GM21367 (cell line): ENCODE measurements at regions not wholly inside any gene's neighbourhood (a gene's known extent, or its start where the extent isn't known, plus 50 kb on each side); places are given as distances from the start of the nearest gene placed in this dataset.
"Not testable (repeated sequence)": the region's sequence is repeated elsewhere in the genome, so short reads cannot be mapped to it uniquely, and the experiment has no call there.

ENCODE experiments used
- ATAC-seq: cut with Tn5 transposase; IDR thresholded peaks from one replicate; pipeline ENCODE4 v1.9.1; 2021; ENCODE audit not compliant: unreplicated experiment

DNA sequence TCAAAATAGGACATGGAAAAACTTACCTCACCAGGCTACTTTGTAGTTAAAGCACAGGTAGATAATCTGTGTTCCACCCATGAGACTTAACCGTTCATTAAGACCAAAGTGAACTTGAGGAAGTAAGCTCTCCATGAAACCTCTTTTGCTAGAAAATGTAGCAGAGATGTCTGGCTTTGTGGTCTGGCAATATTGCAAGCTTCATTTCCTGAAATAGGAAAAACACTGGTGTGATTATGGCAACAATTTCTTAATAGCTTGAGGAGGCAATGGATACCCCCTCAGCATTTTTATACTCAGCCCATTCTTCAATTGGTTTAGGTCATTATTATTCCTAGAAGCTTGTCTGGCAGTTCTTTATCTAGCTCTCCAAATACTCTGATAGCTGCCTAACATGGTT lies 957.3 kb downstream of the IGSF11 start:
- ATAC-seq: no peak

DNA sequence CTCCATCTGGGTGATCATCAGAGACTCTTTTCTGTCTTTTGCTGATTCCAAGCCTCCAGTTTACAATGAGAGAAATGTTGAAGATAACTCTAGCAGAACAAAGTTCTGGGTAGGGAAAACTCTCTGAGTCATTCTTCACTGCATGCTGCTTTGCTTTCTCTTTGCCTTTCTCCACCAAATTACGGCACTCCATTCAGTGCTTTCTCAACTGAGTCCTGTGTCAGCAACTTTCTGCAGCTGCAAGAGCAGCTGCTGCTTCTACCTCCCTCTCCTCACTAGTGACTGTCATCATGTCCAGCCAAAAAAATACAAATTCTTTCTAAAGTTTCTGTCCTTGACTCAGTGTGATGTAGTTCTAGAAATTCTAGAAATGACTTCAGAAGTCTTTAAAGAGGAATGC lies 953.8 kb downstream of the IGSF11 start:
- ATAC-seq: no peak

DNA sequence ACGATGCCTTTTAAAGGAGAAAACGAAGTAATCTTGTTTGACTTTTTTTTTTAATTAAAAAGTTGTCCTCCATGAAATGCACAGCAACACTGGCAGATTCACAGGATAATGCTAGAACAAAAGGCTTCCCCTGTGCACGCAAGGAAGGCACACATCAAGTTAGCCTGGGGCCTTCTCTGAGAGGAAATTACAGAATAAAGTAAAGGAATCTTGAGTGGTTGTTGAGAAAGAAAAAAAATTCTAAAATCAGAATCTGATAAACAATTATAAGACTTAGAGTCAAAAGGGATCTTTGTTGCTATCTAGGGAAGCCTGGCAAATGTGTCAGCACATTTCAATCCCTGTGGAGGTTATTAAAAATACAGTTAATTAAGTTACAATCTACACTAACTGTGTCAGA lies 946.0 kb downstream of the IGSF11 start:
- no peak for ATAC-seq

DNA sequence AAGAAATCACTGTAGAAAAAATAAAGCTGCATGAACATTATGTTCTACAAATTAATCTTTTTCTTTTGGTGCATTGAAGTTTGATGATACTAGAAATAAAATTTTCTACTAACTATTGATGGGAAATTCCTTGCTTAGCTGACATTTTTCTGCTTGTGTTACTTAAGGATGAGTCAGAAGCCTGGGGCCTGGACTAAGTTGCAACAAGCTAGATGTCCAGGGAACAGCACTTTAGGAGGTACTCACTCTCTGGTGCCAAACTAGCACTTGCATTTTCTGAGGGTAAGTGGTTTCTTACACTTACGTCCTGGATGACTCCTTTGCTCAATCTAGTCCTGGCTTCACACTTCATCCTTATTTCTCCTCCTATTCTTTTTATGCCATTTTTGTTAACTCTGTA lies 945.1 kb downstream of the IGSF11 start:
- ATAC-seq: no peak

DNA sequence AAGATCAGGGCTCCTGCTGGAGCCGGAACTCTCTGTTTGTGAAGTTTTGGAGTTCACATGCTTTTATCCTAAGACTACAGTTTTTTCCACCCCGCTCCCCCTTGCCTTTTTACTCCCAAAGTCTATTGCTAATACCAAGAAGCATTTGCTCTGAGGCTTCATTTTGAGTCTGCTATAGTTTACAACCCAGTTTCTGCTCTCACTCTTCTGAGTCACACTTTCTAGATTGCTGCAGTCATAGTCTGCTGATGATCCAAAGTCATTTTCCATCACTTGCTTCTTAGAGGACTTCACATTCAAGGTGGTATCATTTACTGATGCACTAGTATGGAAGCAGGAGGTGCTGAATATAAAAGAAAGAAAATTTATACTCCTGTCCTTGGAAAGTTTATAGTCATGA lies 937.4 kb downstream of the IGSF11 start:
- no peak for ATAC-seq

DNA sequence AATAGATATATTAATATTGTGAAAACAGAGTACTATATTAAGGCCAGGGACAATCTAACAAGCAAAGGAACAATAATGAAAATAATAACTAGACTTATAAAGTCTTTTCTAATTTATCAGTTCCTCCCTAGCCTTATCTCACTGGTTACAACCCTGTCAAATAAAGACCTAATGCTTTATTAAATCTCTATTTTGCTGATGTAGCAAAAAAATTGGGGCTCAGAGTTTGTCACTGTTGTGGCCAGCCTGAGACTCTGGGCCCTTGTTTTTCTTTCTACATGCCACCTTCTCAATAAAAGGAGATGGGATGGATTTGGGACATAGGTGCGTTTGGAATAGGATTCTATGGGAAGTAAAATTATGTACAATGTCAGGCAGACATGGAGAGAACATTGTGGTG lies 937.0 kb downstream of the IGSF11 start:
- no peak for ATAC-seq

DNA sequence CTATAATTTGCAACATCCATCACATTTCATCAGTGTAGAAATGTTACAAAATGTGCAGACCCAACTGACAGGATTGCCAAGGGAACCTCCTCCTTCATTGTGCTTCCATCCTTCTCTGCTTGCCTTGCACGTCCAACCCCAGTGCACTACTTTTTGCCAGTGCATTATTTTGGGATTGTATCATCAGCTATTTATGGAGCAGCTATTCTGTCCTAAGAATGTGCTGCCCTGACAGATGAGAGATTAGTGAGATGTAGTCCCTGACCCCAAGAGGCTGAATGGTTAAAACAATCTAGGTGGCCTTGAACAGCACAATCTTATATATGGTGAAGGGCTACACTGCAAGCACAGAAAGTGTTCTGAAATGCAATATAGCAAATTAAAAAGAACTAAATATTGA lies 935.8 kb downstream of the IGSF11 start:
- ATAC-seq: no peak

DNA sequence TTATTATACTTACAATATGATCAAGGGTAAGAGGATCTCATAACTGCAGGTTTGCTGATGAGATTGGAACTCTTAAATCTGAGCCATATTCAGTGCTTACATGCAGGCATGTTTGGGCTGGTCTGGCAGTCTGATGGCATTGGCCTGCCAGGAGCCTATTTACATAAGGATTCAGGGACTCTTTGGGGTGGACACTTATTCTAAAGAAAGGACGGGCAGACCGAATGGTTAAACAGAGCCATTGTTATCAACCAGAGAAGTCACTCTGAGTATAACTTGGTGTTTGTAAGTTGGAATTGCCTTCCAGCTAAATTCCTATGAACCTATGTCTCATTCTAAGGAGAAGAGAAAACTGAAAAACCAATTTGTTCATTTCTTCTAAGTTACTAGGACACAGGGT lies 932.8 kb downstream of the IGSF11 start:
- ATAC-seq: no peak

DNA sequence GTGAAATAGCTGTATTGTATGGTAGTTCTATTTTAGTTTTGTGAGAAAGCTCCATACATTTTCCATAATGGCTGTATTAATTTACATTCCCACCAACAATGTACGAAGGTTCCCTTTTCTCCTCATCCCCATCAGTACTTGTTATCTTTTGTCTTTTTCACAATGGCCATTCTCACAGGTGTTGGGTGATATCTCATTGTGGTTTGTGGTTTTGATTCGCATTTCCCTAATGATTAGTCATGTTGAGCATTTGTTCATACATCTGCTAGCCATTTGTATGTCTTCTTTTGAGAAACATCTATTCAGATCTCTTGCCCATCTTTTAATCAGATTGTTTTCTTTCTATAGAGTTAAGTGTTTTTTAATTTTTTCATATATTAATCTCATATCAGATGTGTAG lies 931.9 kb downstream of the IGSF11 start:
- no peak for ATAC-seq

DNA sequence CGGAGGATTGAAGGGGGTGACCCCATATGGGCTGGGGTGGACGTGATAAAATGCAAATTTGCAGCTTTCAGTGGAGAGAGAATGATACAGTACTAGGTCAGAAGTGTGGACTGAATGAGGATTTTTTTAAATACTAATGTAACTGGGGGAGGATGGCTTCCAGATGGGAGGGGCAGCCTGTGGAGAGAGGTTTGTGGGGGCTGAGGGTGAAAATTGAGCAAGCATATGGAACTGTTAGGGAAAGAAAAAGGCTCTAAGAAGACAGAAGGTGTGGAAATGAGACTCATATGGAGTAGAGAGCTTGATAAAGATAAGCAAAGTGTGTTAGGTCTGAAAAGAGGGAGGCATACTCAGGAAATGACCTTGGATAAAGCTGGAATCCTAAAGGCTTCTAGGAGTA lies 926.4 kb downstream of the IGSF11 start:
- no peak for ATAC-seq

DNA sequence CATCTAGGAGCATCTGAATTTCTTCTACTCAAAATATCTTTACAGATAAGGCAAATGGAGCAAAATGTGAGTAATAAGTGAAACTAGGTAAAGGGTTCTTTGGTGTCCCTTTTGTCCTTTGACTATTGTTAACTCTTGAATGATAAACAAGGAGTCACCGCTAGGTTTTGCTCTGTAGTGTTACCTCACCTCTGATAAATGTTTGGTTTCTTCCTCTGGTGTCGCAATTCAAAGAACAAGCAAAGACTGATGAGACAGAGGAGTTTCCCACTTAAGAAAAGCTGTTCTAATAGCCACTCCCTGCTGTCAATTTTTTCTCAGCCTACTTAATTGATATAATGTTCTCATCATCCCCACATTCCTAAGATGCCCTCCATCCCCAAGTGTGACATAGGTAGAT lies 925.9 kb downstream of the IGSF11 start:
- ATAC-seq: no peak

DNA sequence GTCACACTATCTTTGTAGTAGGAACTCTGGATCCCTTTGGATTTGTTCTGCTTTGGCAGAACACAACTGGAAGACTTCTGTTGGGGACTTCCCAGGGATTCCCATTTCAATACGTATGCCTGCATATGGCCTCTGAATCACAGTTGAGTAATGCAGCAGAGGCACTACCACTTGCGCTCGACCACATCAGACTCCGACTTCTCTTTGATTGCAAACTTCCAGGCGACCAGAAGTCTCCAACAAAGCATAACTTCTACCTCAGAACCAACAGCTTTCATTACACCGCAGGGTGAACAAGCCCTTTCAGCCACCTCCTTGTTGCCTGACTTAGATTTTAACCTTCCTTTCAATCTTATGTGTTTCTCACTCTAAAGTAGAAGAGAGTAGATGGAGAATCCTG lies 924.4 kb downstream of the IGSF11 start:
- ATAC-seq: no peak

DNA sequence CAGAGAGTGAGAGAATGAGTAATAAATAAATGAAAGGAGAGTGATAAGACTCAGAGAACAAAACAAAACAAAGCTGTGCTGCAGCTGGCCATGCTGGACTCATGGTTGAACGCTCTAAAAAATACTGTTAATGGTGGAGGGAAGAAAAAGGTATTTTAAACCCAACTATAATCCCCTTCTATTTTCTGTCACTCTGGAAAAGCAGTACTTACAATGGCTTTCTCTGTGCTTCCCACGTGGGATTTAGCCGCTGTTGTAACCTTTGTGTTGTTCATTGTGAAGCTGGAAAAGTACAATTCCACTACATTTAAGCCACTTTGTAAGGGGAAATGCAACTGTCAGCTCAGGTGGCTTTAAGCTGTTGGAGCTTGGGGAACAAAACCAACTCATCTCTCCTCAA lies 917.7 kb downstream of the IGSF11 start:
- ATAC-seq: no peak

DNA sequence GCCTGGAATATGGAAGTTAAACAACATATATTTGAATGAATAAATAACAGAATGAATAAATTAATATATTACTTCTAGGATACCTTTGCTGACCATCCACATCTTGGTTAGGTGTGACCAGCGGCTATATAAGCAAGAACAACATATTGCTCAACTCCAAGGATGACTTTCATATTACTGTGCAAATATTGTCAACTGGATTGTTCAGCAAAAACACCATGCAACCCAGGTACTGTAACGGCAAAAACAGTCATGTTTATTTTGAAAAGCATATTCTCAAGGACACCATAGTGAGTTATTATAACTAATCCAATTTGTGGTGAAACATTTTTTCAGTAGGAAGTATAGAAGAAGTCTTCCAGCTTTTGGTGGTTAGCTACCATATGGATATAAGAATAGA lies 907.9 kb downstream of the IGSF11 start:
- no peak for ATAC-seq

DNA sequence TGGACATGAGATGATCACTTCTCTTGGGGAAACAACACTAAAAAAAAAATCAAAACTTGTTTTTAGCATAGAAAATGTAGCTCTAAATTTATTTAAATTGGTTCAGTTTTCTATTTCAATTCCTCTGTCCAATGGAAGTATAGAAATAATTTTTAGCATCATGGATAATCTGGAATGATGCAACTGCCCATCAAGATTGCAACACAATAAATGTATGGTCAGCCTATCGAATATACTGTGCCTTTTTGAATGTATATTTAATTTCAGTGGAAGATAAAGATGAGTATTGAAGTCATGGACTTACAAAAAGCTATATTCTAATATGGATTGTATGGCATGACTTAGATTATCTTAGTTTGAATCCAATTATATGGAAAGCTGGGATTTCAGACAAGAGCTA lies 906.7 kb downstream of the IGSF11 start:
- no peak for ATAC-seq

DNA sequence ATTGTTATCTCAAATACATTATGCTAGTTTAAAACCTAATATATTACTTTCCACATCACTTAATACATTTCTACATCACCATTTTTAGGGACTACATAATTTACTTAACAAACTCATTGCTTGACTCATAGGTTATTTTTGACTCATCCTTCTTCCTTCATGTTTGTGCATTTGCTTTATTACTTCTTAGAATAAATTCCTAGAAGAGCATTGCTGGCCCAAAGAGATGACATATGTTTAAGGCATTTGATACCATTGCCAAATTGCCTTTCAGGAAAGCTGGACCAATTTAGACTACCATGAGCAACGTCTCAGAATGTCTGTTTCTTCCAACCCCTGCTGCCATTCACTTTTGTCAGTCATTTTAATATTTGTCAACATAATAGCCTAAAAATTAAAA lies 905.8 kb downstream of the IGSF11 start:
- no peak for ATAC-seq

DNA sequence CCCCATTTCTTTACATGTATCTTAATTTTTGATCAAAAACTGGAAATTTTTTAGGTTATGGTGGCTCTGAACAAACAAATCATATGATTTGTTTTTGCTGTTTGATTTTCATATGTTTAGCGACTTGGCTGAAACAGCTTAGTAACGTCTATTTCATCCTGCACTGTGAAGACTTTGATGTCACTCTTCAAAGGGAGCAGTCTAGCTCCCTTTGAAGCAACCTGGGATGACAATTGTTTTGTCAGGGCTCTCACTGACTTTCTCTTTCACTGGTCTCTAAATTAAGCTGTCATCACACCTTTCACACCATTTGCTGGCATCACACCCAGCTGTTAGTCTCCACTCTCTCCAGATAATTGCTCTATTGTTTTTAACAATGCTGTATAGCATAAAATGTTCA lies 896.9 kb downstream of the IGSF11 start:
- ATAC-seq: no peak

DNA sequence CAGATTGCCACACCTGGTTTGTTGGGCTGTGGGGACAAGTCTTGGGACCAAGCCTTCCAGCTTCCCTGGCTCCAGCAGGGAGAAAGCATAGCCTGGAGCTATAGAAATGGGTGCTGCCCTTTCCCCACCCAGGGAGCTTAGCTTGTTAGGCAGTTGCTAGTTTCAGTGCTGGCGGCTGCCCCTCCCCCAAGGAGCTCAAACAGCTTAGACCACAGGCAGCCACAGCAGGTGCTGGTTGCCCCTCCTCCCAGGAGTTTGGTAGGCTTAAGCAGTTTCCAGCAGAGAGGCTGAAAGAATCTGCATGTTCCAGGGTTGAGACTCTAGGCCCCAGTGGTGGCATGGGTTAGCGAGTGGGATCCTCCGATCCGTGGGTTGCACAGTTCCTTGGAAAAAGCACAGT lies 889.7 kb downstream of the IGSF11 start:
- ATAC-seq: no peak

DNA sequence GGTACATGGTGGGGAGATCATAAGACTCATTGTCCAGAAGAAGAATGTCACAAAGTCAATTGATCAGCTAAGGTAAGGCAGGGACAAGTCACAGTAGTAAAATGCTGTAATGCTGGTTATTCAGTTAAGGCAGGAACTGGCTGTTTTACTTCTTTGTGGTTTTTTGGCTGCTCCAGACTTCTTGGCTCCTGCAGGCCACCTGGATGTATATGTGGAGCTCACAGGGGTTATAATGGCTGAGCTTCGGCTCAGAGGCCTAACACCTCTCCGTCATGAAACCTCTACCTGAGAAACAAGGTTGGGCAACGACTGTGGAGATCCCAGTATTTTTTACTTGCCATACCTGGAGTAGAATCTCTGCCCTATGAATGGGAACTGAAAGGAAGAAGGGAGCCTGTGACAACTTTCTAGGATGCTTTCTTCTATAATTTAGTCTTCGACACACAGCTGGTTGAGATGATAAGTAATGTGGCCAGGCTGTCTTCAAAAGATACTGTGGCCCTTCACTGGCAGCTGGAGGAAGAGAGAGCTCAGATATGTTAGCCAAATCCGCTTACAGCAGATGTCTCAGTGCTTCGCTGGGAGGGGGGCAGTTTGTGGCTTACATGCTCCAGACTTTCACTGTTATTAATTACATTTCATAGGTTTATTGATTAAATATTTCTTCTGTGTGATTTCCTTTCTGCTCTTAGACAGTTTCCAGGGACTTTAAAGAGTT lies 887.8 kb downstream of the IGSF11 start:
- no peak for ATAC-seq

DNA sequence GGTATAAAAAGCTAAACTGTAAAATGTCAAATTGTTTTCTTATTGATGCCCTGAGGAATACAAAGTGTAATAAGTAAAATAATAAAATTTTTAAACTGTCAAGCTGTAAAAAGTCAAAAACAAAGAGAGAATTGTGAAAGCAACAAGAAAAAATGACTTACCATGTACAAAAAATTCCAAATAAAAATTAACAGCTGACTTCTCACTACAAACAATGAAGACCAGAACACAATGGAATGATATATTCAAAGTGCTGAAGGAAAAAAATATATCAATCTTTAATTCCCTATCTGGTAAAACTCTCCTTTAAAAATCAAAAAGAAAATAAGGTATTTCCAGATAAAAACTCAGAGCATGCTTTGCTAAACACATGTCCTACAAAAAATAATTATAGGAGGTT lies 883.5 kb downstream of the IGSF11 start:
- no peak for ATAC-seq

DNA sequence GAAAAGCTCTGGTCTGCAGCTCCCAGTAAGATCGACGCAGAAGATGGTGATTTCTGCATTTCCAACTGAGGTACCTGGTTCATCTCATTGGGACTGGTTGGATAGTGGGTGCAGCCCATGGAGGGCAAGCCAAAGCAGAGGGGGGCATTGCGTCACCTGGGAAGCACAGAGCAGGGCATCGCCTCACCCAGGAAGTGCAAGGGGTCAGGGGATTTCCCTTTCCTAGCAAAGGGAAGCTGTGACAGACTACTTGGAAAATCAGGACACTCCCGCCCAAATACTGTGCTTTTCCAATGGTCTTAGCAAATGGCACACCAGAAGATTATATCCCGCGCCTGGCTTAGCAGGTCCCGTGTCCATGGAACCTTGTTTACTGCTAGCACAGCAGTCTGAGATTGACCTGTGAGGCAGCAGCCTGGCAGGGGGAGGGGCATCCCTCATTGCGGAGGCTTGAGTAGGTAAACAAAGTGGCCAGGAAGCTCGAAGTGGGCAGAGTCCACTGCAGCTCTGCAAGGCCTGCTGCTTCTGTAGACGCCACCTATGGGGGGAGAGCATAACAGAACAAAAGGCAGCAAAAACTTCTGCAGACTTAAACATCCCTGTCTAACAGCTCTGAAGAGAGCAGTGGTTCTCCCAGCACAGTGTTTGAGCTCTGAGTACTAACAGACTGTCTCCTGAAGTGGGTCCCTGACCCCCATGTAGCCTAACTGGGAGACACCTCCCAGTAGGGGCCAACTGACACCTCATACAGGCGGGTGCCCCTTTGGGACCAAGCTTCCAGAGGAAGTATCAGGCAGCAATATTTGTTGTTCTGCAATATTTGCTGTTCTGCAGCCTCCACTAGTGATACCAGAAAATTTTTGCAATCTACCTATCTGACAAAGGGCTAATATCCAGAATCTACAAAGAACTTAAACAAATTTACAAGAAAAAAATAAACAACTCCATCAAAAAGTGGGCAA lies 871.7 kb downstream of the IGSF11 start:
- not testable (repeated sequence) for ATAC-seq

DNA sequence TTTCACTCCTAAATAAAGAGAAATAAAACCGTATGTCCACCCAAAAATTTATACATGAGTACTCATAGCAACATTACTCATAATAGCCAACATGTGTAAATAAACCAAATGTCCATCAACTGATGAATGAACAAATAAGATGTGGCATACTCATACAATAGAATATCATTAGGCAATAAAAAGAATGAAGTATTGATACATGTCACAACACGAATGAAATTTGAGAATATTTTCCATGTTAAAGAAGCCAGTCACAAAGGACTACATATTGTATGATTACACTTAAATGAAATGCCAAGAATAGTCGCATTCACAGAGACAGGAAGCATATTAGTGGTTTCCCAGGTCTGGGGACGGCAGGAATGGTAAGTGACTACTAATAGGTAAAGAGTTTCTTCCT lies 869.2 kb downstream of the IGSF11 start:
- no peak for ATAC-seq
